Adrenal gland (tissue), 9 donors: ENCODE measurements at regions not wholly inside any gene's neighbourhood (a gene's known extent, or its start where the extent isn't known, plus 50 kb on each side); places are given as distances from the start of the nearest gene placed in this dataset.
"Not testable (repeated sequence)": the region's sequence is repeated elsewhere in the genome, so short reads cannot be mapped to it uniquely, and the experiment has no call there.

Experiments used
- DNase-seq, 7 donors: peaks; one replicate each; pipeline ENCODE4 v3.0.0-alpha.2; 2019 to 2020
- H3K27ac ChIP-seq, 5 donors: fragments of 200-600 bp; sonication (generic) in 4 of 5; 1 replicate in 3 of 5; 2 replicates in 2 of 5; pipeline versions ENCODE4 v1.5.1 to v1.8.0; 2016 to 2020; ENCODE audit warnings: mild to moderate bottlenecking in 1 of 5
- H3K27me3 ChIP-seq: fragments of 200-600 bp; 2 replicates; pipeline ENCODE4 v1.8.0; 2021
- H3K36me3 ChIP-seq, 2 donors: fragments of 200-600 bp; replicated peaks in 1 of 2; 1 replicate in 1 of 2; 2 replicates in 1 of 2; pipeline versions ENCODE4 v1.5.1 to v1.8.0; 2018 to 2022
- H3K4me1 ChIP-seq, 2 donors: fragments of 200-600 bp; replicated peaks in 1 of 2; 1 replicate in 1 of 2; 2 replicates in 1 of 2; pipeline versions ENCODE4 v1.5.1 to v1.8.0; 2018 to 2021
- H3K4me3 ChIP-seq, 4 donors: fragments of 200-600 bp; sonication (generic) in 3 of 4; one replicate each; pipeline ENCODE4 v1.5.1; 2016 to 2018
- H3K9me3 ChIP-seq, 3 donors: fragments of 200-600 bp; sonication (generic) in 1 of 3; replicated peaks in 1 of 3; 1 replicate in 2 of 3; 2 replicates in 1 of 3; pipeline versions ENCODE4 v1.5.1 to v1.8.0; 2016 to 2021
- POLR2A ChIP-seq, 2 donors: fragments of 450-650 bp; IDR thresholded peaks; one replicate each; pipeline ENCODE4 v1.6.1; 2017; ENCODE audit warnings: antibody characterized with exemption in 2 of 2, mild to moderate bottlenecking in 2 of 2, moderate library complexity in 1 of 2
- WGBS, 4 donors: extraction: QIAGEN DNeasy Blood & Tissue Kit in 2 of 4; methylation state at CpG; one replicate each; pipeline versions ENCODE4 v1.1.5 to v1.1.7; 2013 to 2017; 5-methylcytosine and 5-hydroxymethylcytosine counted together
- intact Hi-C, 2 donors: fragments of 100-400 bp; cut with DNase I; formaldehyde crosslinking; loops; one replicate each; pipeline versions ENCODE4 v1.14.1 to v1.15.0; 2022 to 2023
- TF ChIP-seq, protein P1 (sequence below), 6 experiments: fragments of 450-650 bp in 4 of 6; fragments of 200-600 bp in 2 of 6; sonication (generic) in 1 of 6; IDR thresholded peaks; 1 replicate in 5 of 6; 2 replicates in 1 of 6; pipeline versions ENCODE4 v1.5.1 to v1.8.0; 2016 to 2021; ENCODE audit warnings: antibody characterized with exemption in 6 of 6, mild to moderate bottlenecking in 2 of 6, moderate library complexity in 1 of 6
- donor health status: healthy with polysubstance abuse.
- donor health status: Bipolar disorder and iron deficiency.
- donor health status: DM: yes; HTN: yes; CAD: no.
- donor health status: DM: no; HTN: no; CAD: no.
- donor health status: DM: no; HTN: no; CAD: no.

DNA sequence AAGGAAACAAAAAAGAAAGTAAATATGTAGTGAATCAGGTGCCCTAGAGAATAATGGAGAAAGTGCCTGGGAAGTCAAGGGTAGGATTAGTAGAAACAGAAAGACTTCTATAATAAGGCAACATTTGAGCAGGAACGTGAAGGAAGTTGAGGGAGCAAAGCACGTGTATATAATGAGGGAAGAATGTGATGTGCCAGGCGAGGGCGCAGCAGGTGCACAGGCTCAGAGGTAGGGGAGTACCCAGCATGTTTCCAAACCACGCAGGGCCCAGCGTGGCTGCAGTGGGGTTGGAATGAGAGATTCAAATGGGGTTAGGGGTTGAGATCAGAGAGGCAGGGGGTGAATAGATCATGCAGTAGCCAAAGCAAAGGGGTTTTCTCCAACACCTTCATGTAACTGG, 91.9 kb upstream of the VGLL4 start:
- 68 to 77% (median 72%) methylated on average over 6 of the region's 6 CpGs for WGBS, 4 donors
- H3K27me3 ChIP-seq: no peaks in the 10 kb centered on the region
- no peak overlapping the region for H3K4me3 ChIP-seq
- no peaks in the 10 kb centered on the region for H3K36me3 ChIP-seq
- no peak for DNase-seq
- no peaks in the 10 kb centered on the region for H3K4me1 ChIP-seq
- no peak overlapping the region for H3K27ac ChIP-seq
- intact Hi-C loops: no loop called here
- TF ChIP-seq, protein P1, sequence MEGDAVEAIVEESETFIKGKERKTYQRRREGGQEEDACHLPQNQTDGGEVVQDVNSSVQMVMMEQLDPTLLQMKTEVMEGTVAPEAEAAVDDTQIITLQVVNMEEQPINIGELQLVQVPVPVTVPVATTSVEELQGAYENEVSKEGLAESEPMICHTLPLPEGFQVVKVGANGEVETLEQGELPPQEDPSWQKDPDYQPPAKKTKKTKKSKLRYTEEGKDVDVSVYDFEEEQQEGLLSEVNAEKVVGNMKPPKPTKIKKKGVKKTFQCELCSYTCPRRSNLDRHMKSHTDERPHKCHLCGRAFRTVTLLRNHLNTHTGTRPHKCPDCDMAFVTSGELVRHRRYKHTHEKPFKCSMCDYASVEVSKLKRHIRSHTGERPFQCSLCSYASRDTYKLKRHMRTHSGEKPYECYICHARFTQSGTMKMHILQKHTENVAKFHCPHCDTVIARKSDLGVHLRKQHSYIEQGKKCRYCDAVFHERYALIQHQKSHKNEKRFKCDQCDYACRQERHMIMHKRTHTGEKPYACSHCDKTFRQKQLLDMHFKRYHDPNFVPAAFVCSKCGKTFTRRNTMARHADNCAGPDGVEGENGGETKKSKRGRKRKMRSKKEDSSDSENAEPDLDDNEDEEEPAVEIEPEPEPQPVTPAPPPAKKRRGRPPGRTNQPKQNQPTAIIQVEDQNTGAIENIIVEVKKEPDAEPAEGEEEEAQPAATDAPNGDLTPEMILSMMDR (IDR thresholded peaks at IDR 0.05): no peak
- TF ChIP-seq POLR2A (IDR thresholded peaks at IDR 0.05): no peak
- no peaks in the 10 kb centered on the region for H3K9me3 ChIP-seq

DNA sequence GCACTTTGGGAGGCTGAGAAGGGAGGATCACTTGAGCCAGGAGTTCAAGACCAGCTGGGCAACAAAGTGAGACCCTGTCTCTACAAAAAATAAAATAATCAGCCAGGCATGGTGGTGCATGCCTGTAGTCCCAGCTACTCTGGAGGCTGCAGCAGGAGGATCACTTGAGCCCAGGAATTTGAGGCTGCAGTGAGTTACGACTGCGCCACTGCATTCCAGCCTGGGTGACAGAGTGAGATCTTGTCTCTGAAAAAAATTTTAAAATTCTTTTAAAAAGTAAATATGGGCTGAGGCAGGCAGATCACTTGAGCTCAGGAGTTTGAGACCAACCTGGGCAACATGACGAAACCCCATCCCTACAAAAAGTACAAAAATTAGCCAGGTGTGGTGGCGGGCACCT, 91.4 kb upstream of the VGLL4 start:
- H3K27ac ChIP-seq, H3K36me3 ChIP-seq, H3K4me3 ChIP-seq, H3K27me3 ChIP-seq, H3K4me1 ChIP-seq, H3K9me3 ChIP-seq, DNase-seq, intact Hi-C loops: not testable (repeated sequence)
- WGBS, 4 donors: 90 to 95% (median 93%) methylated on average over 4 of the region's 4 CpGs

DNA sequence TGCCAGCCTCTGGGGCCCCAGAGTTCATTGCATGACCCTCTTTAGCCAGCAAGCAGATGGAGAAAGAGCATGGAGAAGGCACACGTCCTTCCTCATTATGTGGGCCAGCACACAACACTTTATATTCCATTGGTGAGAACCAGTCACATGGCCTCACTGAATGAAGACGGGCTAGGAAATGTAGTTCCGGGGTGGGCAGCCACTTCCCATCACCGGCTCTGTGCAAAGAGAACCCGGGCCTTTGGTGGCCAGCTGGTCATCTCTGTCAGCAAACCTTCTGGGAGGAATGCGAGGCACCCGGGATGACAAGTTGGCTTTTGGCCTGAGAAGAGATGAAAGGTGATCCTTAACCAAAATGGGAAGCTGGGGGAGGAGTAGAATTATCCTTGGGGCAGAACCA, 90.2 kb upstream of the VGLL4 start:
- no peak for TF ChIP-seq POLR2A (IDR thresholded peaks at IDR 0.05)
- TF ChIP-seq, protein P1 (IDR thresholded peaks at IDR 0.05): no peak
- DNase-seq: no peak
- intact Hi-C loops: no loop called here

DNA sequence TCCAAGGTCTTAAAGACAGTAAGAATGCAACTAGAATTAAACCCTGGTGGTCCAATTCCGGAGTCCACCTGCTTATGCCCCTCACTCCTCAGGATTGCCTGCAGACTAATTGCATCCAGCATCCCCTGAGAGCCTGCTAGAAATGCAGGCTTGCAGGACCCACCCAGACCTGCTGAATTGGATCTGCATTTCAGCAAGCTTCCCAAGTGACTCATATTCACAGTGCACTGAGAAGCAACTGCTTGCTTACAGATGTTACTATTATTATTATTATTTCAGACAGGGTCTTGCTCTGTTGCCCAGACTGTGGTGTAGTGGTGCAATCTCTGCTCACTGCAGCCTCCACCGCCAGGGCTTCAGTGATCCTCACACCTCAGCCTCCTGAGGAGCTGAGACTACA, 83.5 kb upstream of the VGLL4 start:
- WGBS, 4 donors: 81 to 100% (median 84%) methylated on average over 2 of the region's 2 CpGs
- Histone ChIP-seq H3K4me1 (no peaks in the 10 kb centered on the region), H3K27ac (no peak overlapping the region), H3K27me3 (no peaks in the 10 kb centered on the region), H3K4me3 (no peak overlapping the region), H3K9me3 (no peaks in the 10 kb centered on the region), H3K36me3 (no peaks in the 10 kb centered on the region)
- no peak for DNase-seq
- intact Hi-C loops: no loop called here
- no peak for TF ChIP-seq POLR2A (IDR thresholded peaks at IDR 0.05)
- TF ChIP-seq, protein P1 (IDR thresholded peaks at IDR 0.05): no peak

More for the DNA sequence above, 90.2 kb upstream of the VGLL4 start:
- Histone ChIP-seq H3K9me3 (no peaks in the 10 kb centered on the region), H3K27me3 (no peaks in the 10 kb centered on the region), H3K4me3 (no peak overlapping the region), H3K36me3 (no peaks in the 10 kb centered on the region), H3K27ac (no peak overlapping the region), H3K4me1 (no peaks in the 10 kb centered on the region)
- WGBS, 4 donors: 85 to 95% (median 89%) methylated on average over 6 to 7 of the region's 7 CpGs

DNA sequence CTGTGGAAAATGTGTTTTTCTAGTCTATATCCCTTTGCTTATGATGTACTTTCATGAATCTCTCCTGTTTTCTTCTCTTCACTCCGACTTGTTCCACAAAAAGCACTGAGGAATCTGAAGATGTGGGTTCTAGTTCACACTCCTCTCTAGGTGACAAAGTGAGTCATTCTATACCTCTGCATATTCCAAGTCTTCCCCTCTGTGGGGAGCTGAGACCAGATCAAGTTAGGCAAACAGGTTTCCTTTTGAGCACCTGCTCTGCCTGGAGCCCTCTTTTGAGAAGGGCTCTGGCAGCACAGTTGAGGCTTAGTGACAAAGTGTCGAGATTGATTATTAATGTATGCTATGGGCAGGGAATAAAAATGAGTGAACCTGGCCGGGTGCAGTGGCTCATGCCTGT, 82.4 kb upstream of the VGLL4 start:
- no peak for DNase-seq

DNA sequence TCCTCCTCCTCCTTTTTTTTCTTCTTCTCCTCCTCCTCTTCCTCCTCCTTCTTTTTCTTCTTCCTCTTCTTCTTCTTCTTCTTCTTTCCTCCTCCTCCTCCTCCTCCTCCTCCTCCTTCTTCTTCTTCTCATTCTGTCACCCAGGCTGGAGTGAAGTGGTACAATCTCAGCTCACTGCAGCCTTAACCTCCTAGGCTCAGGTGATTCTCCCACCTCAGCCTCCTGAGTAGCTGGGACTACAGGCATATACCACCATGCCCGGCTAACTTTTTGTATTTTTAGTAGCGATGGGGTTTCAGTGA, 81.6 kb upstream of the VGLL4 start:
- WGBS, 4 donors: 92 to 100% (median 94%) methylated on average over 2 of the region's 2 CpGs
- H3K4me1 ChIP-seq, DNase-seq, H3K4me3 ChIP-seq, intact Hi-C loops, H3K36me3 ChIP-seq, H3K27ac ChIP-seq, H3K27me3 ChIP-seq, H3K9me3 ChIP-seq: not testable (repeated sequence)

More for the DNA sequence above, 82.4 kb upstream of the VGLL4 start:
- TF ChIP-seq POLR2A (IDR thresholded peaks at IDR 0.05): no peak
- TF ChIP-seq, protein P1 (IDR thresholded peaks at IDR 0.05): no peak
- no peak overlapping the region for H3K27ac ChIP-seq
- 75 to 90% (median 81%) methylated on average over 3 of the region's 3 CpGs for WGBS, 4 donors
- intact Hi-C loops: no loop called here
- peaks cover 0 to under 1% of the 10 kb centered on the region in 2 donors for H3K4me1 ChIP-seq
- H3K36me3 ChIP-seq: no peaks in the 10 kb centered on the region
- no peak overlapping the region for H3K4me3 ChIP-seq
- no peaks in the 10 kb centered on the region for H3K27me3 ChIP-seq
- no peaks in the 10 kb centered on the region for H3K9me3 ChIP-seq
